ENCODE measurements at regions not wholly inside any gene's neighbourhood (a gene's known extent, or its start where the extent isn't known, plus 50 kb on each side); places are given as distances from the start of the nearest gene placed in this dataset.

- H3K4me1 ChIP-seq = peaks cover 0 to 5% (median 0%) of the 10 kb centered on the region in 4 donors
- H3K27me3 ChIP-seq = no peaks in the 10 kb centered on the region
- no peak overlapping the region for H3K27ac ChIP-seq
- 44 to 68% methylated on average over 2 of the region's 2 CpGs for WGBS, 2 donors (ENCODE audit: low coverage in 1 of 2)
- in situ Hi-C loops (cut with MboI; ENCODE audit: low pct_ligation_motif_present in 1 of 4, low pct_unique_long_range_greater_than_20kb in 1 of 4, low sequenced_read_pairs in 3 of 4) (no loop called here), intact Hi-C loops (cut with DNase I; ENCODE audit: low total_unique reads) (no loop called here)
- no peak overlapping the region for H3K4me3 ChIP-seq
- no peak for DNase-seq
- H3K9me3 ChIP-seq = no peaks in the 10 kb centered on the region
- TF ChIP-seq POLR2A (IDR thresholded peaks at IDR 0.05) (no peak), CTCF (IDR thresholded peaks at IDR 0.05) (no peak), POLR2AphosphoS5 (IDR thresholded peaks at IDR 0.05) (no peak), EP300 (IDR thresholded peaks at IDR 0.05; ENCODE audit: low read depth) (no peak)
- H3K36me3 ChIP-seq = no peaks in the 10 kb centered on the region
Observed at GRCh38 chr9:7340451-7340850, 459.1 kb downstream of the DMAC1 start.

GRCh38 chr9:7338586-7339281 is 460.8 kb downstream of the DMAC1 start:
- no peak overlapping the region for H3K4me3 ChIP-seq
- no peaks in the 10 kb centered on the region for H3K9me3 ChIP-seq
- TF ChIP-seq EP300 (IDR thresholded peaks at IDR 0.05; ENCODE audit: low read depth) (no peak), POLR2A (IDR thresholded peaks at IDR 0.05) (no peak), CTCF (IDR thresholded peaks at IDR 0.05) (no peak), POLR2AphosphoS5 (IDR thresholded peaks at IDR 0.05) (no peak)
- in situ Hi-C loops (cut with MboI; ENCODE audit: low pct_ligation_motif_present in 1 of 4, low pct_unique_long_range_greater_than_20kb in 1 of 4, low sequenced_read_pairs in 3 of 4) = no loop called here
- H3K36me3 ChIP-seq = no peaks in the 10 kb centered on the region
- peaks cover 0 to 5% (median 0%) of the 10 kb centered on the region in 4 donors for H3K4me1 ChIP-seq
- intact Hi-C loops (cut with DNase I; ENCODE audit: low total_unique reads) = no loop called here
- 74 to 82% methylated on average over 6 of the region's 6 CpGs for WGBS, 2 donors (ENCODE audit: low coverage in 1 of 2)
- no peak for DNase-seq
- H3K27me3 ChIP-seq = no peaks in the 10 kb centered on the region
- H3K27ac ChIP-seq = no peak overlapping the region

GRCh38 chr9:7336356-7337065 is 463.1 kb downstream of the DMAC1 start:
- Histone ChIP-seq H3K9me3 (no peaks in the 10 kb centered on the region), H3K27ac (peak overlapping the region in 1 of 4 donors; percentile 19), H3K4me3 (no peak overlapping the region), H3K4me1 (peaks cover 0 to 5% (median 0%) of the 10 kb centered on the region in 4 donors), H3K27me3 (no peaks in the 10 kb centered on the region), H3K36me3 (no peaks in the 10 kb centered on the region)
- WGBS, 2 donors (ENCODE audit: low coverage in 1 of 2) = 22 to 64% methylated on average over 1 to 2 of the region's 2 CpGs
- DNase-seq = no peak
- in situ Hi-C loops (cut with MboI; ENCODE audit: low pct_ligation_motif_present in 1 of 4, low pct_unique_long_range_greater_than_20kb in 1 of 4, low sequenced_read_pairs in 3 of 4) (no loop called here), intact Hi-C loops (cut with DNase I; ENCODE audit: low total_unique reads) (no loop called here)
- TF ChIP-seq EP300 (IDR thresholded peaks at IDR 0.05; ENCODE audit: low read depth) (no peak), POLR2AphosphoS5 (IDR thresholded peaks at IDR 0.05) (no peak), CTCF (IDR thresholded peaks at IDR 0.05) (no peak), POLR2A (IDR thresholded peaks at IDR 0.05) (no peak)

- in situ Hi-C loops (cut with MboI; ENCODE audit: low pct_ligation_motif_present in 1 of 4, low pct_unique_long_range_greater_than_20kb in 1 of 4, low sequenced_read_pairs in 3 of 4) (no loop called here), intact Hi-C loops (cut with DNase I; ENCODE audit: low total_unique reads) (no loop called here)
- WGBS, 2 donors (ENCODE audit: low coverage in 1 of 2) = 75 to 82% methylated on average over 1 of the region's 1 CpG
- Histone ChIP-seq H3K27me3 (no peaks in the 10 kb centered on the region), H3K4me1 (peaks cover 0 to 5% (median 0%) of the 10 kb centered on the region in 4 donors), H3K4me3 (no peak overlapping the region), H3K9me3 (no peaks in the 10 kb centered on the region), H3K27ac (no peak overlapping the region), H3K36me3 (no peaks in the 10 kb centered on the region)
- DNase-seq = no peak
- TF ChIP-seq EP300 (IDR thresholded peaks at IDR 0.05; ENCODE audit: low read depth) (no peak), POLR2A (IDR thresholded peaks at IDR 0.05) (no peak), POLR2AphosphoS5 (IDR thresholded peaks at IDR 0.05) (no peak), CTCF (IDR thresholded peaks at IDR 0.05) (no peak)
Observed at GRCh38 chr9:7333719-7334118, 465.9 kb downstream of the DMAC1 start.
